NK-92 treated with Interleukin-12 subunit alpha and Interleukin-12 subunit beta, amount 100 ng/mL, for 24 hours (cell line): ENCODE measurements at regions not wholly inside any gene's neighbourhood (a gene's known extent, or its start where the extent isn't known, plus 50 kb on each side); places are given as distances from the start of the nearest gene placed in this dataset.

Experiments
- DNase-seq: peaks from one replicate; lab custom pipeline; 2025; lab: John Stamatoyannopoulos, UW

GRCh38 chr1:87508247-87508787 is 179.6 kb downstream of the LMO4 start:
- no peak for DNase-seq

DNA sequence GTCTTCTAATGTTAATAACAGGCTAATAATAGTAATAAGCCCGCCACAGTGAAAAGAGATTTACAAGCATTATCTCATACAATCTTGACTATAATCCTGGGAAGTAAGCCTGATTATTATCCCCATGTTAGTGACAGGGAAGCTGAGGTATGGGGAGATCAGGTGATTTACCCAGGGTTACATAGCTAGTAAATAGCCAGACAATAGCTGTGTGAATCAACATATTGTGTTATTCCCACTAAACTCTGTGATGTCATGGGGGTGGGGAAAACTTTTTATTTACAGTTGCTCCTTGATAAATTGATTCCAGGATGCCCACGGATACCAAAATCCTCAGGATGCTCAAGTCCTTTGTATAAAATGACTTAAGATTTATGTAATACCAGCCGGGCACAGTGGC is 181.9 kb downstream of the LMO4 start:
- no peak for DNase-seq

DNA sequence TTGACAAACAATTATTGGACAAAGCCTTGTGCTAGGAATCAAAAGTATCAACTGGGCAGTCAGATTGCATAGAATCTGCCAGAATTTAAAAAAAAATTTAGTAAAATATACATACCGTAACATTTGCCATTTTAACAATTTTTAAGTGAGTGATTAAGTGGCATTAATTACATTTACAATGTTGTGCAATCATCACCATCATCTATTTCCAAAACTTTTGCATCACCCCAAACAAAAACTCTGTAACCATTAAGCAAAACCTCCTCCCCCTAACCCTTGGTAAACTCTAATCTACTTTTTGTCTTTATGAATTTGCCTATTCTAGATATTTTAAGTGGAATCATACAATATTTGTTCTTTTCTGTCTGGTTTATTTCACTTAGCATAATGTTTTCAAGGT is 182.8 kb downstream of the LMO4 start:
- DNase-seq, result no peak

DNA sequence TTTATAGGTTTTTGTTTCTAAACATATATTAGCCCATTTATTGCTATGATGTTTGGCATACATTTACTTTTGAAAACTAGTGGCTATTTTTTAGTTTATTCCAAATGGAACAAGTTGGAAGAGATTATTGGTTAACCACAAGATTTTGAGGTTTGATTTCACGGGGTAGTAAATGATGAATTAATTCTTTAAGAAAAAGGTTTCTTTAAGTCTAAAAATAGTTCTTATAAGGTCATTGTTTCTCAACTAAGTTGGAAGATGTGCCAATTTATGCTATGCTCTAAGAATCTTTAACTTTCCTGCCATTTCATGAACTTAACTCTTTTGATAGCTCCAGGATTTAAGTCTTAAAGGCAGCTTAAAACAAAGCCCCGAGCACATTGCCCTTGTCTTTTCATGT is 183.8 kb downstream of the LMO4 start:
- no peak for DNase-seq

- no peak for DNase-seq
These were observed 184.6 kb downstream of the LMO4 start for GRCh38 chr1:87513255-87513654.

- no peak for DNase-seq
These were observed 185.4 kb downstream of the LMO4 start for GRCh38 chr1:87513966-87514660.

DNA sequence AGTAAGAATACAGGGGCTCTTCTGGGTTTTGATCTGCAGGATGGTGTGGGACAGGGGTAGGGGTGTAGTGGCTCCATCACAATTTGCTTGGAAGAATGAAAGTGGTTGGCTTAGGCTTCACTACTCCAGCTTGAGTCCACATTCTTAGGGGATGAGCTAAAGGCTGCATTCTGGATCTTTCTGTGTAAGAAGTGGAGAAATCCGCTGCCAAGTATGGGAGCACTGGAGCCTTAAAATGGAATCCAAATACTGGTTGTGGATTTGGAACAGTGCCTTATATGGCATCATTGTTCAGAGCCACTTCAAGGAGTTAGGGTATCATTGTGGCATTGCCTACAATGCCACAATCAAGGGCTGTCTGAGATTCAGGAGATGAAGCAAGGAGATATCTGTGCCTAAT is 187.1 kb downstream of the LMO4 start:
- DNase-seq, result no peak

GRCh38 chr1:87518794-87519193 is 190.1 kb downstream of the LMO4 start:
- no peak for DNase-seq

DNA sequence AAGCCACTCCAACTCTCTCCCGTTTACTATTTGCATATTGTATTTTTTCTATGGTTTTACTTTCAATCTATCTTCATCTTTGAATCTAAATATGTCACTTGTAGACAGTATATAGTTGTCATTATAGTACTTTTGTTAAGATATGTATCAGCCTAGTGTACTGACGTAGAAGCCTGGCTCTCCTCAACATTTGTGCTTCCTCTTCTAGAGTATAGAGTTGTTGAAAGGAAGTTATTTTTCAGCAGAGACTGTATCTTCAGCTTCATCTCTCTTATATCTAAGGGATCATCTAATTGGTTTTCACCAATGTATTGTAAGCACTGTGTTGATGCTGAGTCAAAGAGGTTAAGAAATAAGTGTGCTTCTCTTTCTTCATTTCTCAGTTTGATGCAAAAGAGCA is 192.8 kb downstream of the LMO4 start:
- DNase-seq, result no peak

- no peak for DNase-seq
These were observed 194.8 kb downstream of the LMO4 start for GRCh38 chr1:87523466-87523865.

GRCh38 chr1:87524021-87524754 is 195.5 kb downstream of the LMO4 start:
- DNase-seq, result no peak

GRCh38 chr1:87528754-87529517 is 200.3 kb downstream of the LMO4 start:
- no peak for DNase-seq

- no peak for DNase-seq
These were observed 201.5 kb downstream of the LMO4 start for GRCh38 chr1:87530042-87530807.

GRCh38 chr1:87535551-87535950 is 206.9 kb downstream of the LMO4 start:
- DNase-seq, result no peak

DNA sequence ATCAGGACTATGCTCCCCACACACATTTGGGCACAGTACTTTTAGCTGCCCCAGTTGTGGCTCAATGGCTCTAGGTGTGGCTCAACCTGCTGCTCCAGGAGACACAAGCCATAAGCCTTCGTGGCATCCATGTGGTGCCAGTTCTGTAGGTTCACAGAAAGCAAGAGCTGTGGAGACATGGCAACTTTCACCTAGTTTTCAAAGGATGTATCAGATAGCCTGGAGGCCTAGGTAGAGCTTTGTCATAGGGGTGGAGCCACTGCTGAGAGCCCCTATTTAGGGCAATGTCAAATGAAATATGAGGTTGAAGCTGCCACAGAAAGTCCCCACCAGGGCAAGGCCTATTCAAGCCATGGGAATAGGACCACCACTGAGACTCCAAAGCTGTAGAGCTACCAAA is 210.5 kb downstream of the LMO4 start:
- DNase-seq, result no peak

- DNase-seq, result no peak
These were observed 214.0 kb downstream of the LMO4 start for GRCh38 chr1:87542697-87543096.

DNA sequence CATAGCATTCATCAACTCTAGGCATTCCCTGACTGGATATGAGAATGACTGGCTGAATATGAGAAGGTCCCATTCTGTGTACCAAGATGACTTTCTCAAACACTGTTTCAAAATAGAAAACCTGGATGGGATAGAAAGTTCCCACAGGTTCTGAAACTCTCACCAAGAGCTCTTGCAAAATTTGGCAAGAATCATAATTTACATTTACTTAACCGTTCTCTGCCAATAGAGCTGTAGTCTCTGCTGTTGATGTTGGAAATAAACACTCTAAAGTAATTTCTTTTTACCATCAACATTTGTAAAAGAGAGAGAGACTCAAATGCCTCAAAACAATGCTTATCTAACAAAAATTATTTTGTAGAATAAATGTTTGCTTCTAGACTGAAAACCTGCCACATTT is 221.1 kb downstream of the LMO4 start:
- DNase-seq, result no peak

GRCh38 chr1:87553511-87553910 is 224.8 kb downstream of the LMO4 start:
- no peak for DNase-seq

GRCh38 chr1:87555366-87555765 is 226.7 kb downstream of the LMO4 start:
- no peak for DNase-seq

DNA sequence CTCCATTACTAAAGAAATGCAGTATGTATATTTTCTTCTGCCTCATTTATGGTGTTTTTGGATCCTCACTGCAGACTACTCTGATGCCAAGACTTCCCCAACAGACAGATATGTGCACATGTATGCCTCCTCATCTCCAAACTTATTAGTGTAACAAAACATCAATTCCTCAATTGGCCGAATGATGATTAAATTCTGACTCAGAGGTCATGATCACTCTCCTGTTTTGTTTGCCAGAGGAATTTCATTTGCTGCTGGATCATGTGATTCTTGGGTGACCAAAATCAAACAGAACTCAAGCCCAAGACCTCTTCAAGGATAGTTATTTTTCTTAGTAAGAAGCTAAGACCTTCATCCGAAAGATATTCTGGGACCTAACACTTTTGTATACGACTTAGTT is 227.6 kb downstream of the LMO4 start:
- DNase-seq, result no peak

GRCh38 chr1:87558921-87559320 is 230.2 kb downstream of the LMO4 start:
- DNase-seq, result no peak

DNA sequence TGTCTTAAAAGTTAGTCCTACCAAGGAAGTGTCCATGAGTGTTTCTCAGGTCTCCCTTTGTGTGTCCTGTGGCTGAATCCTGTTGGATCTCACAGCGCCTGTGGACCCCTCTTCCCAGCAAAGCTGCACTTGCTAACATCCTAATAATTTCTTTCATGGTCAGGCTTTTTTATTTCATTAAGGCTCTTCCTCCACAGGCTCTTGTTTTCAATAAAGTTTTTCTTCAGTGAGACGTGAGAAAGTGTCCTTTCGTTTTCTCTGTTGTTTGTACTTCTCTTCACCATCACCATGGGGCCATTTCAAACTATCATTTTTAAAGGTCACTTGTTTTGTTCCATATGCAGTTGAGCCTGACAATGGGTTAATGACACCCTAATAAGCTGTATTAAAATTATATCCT is 231.5 kb downstream of the LMO4 start:
- DNase-seq, result no peak
